NCI-H2029 (cell line): ENCODE measurements at regions not wholly inside any gene's neighbourhood (a gene's known extent, or its start where the extent isn't known, plus 50 kb on each side); places are given as distances from the start of the nearest gene placed in this dataset.

Experiments
- DNase-seq: peaks from one replicate; lab custom pipeline; 2025; lab: John Stamatoyannopoulos, UW

- DNase-seq = no peak
Observed at GRCh38 chr6:29999416-29999815, 57.1 kb downstream of the HLA-A start.

GRCh38 chr6:30000156-30000791 is 57.9 kb downstream of the HLA-A start:
- DNase-seq = no peak

- no peak for DNase-seq
Observed at GRCh38 chr6:30002871-30003270, 58.2 kb upstream of the POLR1H start.

GRCh38 chr6:30005482-30005881 is 55.6 kb upstream of the POLR1H start:
- DNase-seq = no peak

GRCh38 chr6:30006170-30007131 is 54.6 kb upstream of the POLR1H start:
- DNase-seq = no peak

- DNase-seq = peak; percentile 53
Observed at GRCh38 chr6:30007132-30007764, 53.8 kb upstream of the POLR1H start.

- no peak for DNase-seq
Observed at GRCh38 chr6:30009113-30009512, 52.0 kb upstream of the POLR1H start.
